ENCODE measurements at regions not wholly inside any gene's neighbourhood (a gene's known extent, or its start where the extent isn't known, plus 50 kb on each side); places are given as distances from the start of the nearest gene placed in this dataset.
"Not testable (repeated sequence)": the region's sequence is repeated elsewhere in the genome, so short reads cannot be mapped to it uniquely, and the experiment has no call there.

DNA sequence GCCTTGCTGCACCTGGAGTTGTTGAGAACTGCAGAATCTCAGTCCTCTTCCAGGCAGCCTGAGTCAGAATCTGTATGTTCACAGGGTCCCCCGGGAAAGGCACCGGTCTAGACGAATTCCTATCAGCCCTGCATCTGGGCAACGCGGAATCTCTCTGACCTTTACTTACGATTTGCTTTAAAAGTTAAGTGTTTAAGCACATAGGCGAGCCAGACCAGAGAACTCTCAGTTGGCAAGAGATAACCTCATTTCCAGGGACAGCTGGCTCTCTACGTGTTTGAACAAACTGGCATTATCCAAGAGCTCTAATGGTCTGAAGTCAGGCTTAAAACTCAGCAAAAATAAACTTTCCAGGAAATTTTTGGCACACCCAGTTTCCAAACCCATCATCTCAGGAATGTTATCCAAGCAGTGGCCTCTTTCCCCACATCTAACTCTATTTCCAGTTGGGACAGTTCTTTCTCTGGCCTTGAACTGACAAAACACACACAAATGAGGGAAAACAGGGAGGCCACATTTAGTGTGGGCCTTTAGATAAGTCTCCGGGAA is 53.4 kb downstream of the HES1 start:
- DNase-seq (ENCODE audit: low read depth in 1 of 2, low spot score in 1 of 2): no peak

DNA sequence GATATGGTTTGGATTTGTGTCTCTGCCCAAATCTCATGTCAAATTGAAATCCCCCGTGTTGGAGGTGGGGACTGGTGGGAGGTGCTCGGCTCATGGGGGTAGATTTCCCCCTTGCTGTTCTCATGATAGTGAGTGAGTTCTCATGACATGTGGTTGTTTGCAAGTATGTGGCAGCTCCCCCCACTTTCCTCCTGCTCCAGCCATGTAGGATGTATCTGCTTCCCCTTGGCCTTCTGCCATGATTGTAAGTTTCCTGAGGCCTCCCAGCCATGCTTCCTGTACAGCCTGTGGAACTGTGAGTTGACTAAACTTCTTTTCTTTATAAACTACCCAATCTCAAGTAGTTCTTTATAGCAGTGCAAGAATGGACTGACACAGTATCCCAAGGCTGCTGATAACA is 55.9 kb downstream of the HES1 start:
- not testable (repeated sequence) for DNase-seq (ENCODE audit: low read depth in 1 of 2, low spot score in 1 of 2)

DNA sequence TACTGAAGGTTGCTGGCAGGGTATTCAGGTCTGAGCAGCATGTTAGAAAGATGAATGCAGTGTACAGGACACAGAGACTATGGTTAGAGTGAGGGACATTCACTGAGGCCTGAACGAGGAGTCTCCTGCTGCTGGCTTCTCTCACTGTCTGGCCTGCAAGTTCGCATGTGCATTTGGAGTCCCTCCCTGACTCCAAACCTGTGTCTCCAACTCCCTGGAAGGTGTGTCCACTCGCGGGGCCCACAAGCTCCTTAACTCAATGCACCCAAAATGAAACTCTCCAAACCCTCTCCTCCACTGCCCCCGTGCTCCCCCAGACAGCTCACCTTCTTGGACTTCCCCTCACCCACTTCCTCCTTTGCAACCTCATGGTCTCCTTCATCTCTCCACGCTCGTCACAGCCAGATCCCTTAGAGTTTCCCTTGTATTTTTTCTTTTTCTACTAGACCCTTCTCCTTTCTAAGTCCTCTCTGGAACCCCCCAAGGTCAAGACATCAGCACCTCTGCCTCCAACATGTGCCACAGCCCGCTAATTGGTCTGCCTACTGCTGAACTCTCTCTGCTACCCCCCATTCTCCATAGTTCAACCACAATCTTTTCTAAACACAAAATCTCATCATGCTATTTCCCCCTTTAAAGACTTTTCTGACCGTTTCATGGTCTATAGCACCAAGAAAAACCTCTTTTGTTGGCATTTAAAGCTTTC is 58.3 kb downstream of the HES1 start:
- DNase-seq (ENCODE audit: low read depth in 1 of 2, low spot score in 1 of 2): no peak

DNA sequence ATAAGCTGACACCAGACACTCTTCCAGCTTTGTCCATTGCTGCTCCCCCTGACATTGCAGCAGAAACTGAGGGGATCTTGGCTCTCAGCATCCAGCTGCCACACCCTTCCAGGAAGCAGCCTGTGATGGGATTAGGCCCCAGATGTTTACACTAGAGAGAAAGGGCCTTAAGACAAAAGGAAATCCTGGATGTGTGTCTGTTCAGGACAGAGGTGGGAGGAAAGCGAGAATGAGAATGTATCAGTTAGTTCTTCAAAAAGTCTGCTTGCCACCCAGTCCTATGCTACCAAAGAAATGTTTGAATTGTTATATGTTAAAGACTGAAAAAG is 58.8 kb downstream of the HES1 start:
- DNase-seq (ENCODE audit: low read depth in 1 of 2, low spot score in 1 of 2): no peak

- DNase-seq (ENCODE audit: low read depth in 1 of 2, low spot score in 1 of 2): no peak
These were observed 59.7 kb downstream of the HES1 start for GRCh38 chr3:194195611-194196010.

- DNase-seq (ENCODE audit: low read depth in 1 of 2, low spot score in 1 of 2): no peak
These were observed 60.9 kb downstream of the HES1 start for GRCh38 chr3:194196876-194197275.

- no peak for DNase-seq (ENCODE audit: low read depth in 1 of 2, low spot score in 1 of 2)
These were observed 61.5 kb downstream of the HES1 start for GRCh38 chr3:194197396-194197960.

GRCh38 chr3:194197981-194198695 is 62.2 kb downstream of the HES1 start:
- DNase-seq (ENCODE audit: low read depth in 1 of 2, low spot score in 1 of 2): no peak

DNA sequence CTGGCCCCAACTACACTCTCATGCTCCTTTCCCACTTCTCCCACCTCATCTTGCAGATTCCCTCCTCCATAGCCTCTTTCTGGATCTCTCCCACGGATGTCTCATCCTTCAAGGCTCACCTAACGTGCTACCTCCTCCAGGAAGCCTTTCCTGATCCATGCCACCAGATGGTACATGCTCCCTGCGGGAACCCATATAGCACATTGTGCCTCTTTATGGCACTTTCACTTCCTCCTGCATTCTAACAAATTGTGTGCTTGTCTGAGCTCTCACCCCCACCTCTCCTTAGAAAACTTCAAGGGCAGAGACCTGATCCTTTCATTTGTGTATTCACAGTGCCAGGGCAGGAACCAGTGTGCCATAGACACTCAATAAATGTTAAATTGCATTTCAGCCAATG is 63.0 kb downstream of the HES1 start:
- DNase-seq (ENCODE audit: low read depth in 1 of 2, low spot score in 1 of 2): no peak

- DNase-seq (ENCODE audit: low read depth in 1 of 2, low spot score in 1 of 2): no peak
These were observed 64.6 kb downstream of the HES1 start for GRCh38 chr3:194200422-194201081.

- DNase-seq (ENCODE audit: low read depth in 1 of 2, low spot score in 1 of 2): no peak
These were observed 66.2 kb downstream of the HES1 start for GRCh38 chr3:194201953-194202666.

DNA sequence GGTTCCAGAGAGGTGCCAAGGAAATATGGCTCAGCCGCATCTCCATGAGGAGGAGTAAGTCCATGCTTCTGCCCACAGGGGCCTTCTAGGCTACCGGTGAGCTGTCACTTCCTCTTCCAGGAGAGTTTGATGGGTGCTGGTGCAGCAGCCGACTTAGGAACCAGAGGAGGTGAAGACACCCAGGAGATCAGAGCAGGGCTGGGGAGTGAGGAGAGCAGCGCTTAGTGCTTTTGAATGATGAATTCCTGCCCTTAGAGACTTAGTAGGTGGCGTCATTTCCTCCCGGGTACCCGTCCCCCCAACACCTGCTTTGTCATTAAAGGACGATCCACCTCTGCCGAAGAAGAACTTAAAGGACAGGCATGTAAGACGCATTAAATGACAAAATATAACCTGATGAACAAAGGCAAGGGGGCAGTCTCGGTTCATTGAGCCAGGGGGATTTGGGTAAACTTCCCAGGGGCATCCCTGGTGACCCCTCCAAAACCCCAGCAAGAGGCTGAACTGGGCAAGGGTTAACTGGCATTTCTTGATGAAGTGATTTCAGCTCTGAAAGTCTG is 67.6 kb downstream of the HES1 start:
- DNase-seq (ENCODE audit: low read depth in 1 of 2, low spot score in 1 of 2): no peak

- DNase-seq (ENCODE audit: low read depth in 1 of 2, low spot score in 1 of 2): no peak
These were observed 68.4 kb downstream of the HES1 start for GRCh38 chr3:194204042-194204987.

GRCh38 chr3:194205675-194206133 is 69.8 kb downstream of the HES1 start:
- no peak for DNase-seq (ENCODE audit: low read depth in 1 of 2, low spot score in 1 of 2)

DNA sequence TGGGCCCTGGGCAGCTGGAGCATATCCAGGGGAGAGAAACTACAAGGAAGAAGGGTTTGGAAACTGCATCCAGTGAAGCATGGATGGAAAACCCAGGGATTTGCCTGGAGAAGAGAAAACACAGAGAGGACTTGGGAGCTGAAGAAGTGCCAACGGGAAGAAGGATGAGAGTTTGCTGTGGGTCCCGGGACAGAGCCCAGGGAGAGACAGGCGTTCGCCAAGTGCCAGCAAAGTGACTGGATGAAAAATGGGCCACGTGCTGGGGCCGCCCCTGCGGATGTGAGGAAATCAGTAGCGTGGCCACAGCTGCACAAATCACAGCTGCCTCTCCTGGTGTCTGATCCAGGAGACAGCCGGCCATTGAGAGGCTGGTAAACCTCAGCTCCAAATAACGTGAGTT is 70.4 kb downstream of the HES1 start:
- no peak for DNase-seq (ENCODE audit: low read depth in 1 of 2, low spot score in 1 of 2)

DNA sequence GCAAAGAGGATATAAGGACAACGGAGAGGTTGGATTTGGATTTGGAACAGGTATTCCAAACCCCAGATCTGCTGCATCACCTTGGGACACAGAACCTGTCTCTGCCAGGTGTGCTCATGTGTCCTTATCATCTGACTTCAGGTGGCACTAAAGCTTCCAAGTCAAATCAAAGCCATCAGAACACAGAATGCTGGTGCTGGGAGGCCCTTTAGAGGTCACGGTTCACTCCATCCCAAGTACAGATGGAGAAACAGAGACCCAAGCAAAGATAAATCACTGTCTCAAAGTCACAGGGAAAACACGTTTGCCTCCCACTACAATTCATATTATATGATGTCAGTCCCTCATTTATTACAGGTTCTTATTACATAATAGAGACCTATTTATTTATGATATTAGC is 72.8 kb downstream of the HES1 start:
- DNase-seq (ENCODE audit: low read depth in 1 of 2, low spot score in 1 of 2): no peak

- DNase-seq (ENCODE audit: low read depth in 1 of 2, low spot score in 1 of 2): no peak
These were observed 76.4 kb downstream of the HES1 start for GRCh38 chr3:194212161-194212844.

- no peak for DNase-seq (ENCODE audit: low read depth in 1 of 2, low spot score in 1 of 2)
These were observed 76.9 kb downstream of the HES1 start for GRCh38 chr3:194212845-194213331.

DNA sequence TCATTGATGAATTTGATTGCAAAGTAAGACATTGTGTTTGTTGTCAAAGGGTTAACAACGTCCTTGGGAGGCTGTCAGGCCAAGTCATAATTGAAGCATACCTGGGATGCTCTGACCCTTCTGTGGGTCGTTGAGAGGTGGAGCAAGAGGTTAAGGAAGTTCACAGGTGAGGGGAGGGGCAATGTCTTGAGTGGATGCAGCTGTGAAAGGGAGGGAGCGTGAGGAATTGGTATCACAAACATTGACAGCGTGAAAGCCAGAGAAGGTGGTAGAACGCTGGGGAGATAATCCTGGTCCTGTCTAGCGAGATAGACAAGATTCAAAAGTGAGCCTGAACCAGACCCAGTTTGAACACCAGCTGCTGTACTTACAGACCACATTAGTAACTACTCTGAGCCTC is 79.4 kb downstream of the HES1 start:
- DNase-seq (ENCODE audit: low read depth in 1 of 2, low spot score in 1 of 2): no peak
